ENCODE measurements at regions not wholly inside any gene's neighbourhood (a gene's known extent, or its start where the extent isn't known, plus 50 kb on each side); places are given as distances from the start of the nearest gene placed in this dataset.
"Not testable (repeated sequence)": the region's sequence is repeated elsewhere in the genome, so short reads cannot be mapped to it uniquely, and the experiment has no call there.

GRCh38 chr1:144140243-144140642 is 168.5 kb upstream of the FAM72C start:
- DNase-seq = not testable (repeated sequence)

GRCh38 chr1:144105006-144105405 is 133.2 kb upstream of the FAM72C start:
- DNase-seq = not testable (repeated sequence)

- DNase-seq = peak; percentile 64
These were observed 132.4 kb upstream of the FAM72C start for GRCh38 chr1:144104000-144104677.

GRCh38 chr1:144103156-144103880 is 131.5 kb upstream of the FAM72C start:
- not testable (repeated sequence) for DNase-seq

GRCh38 chr1:144102046-144102745 is 130.4 kb upstream of the FAM72C start:
- DNase-seq = not testable (repeated sequence)

- no peak for DNase-seq
These were observed 129.7 kb upstream of the FAM72C start for GRCh38 chr1:144101397-144102045.

GRCh38 chr1:144077167-144077841 is 105.5 kb upstream of the FAM72C start:
- peak; percentile 53 for DNase-seq

- peak; percentile 5 for DNase-seq
These were observed 104.9 kb upstream of the FAM72C start for GRCh38 chr1:144076646-144077045.

GRCh38 chr1:144070394-144071053 is 98.7 kb upstream of the FAM72C start:
- not testable (repeated sequence) for DNase-seq

- DNase-seq = not testable (repeated sequence)
These were observed 95.3 kb upstream of the FAM72C start for GRCh38 chr1:144067042-144067441.

- not testable (repeated sequence) for DNase-seq
These were observed 94.5 kb upstream of the FAM72C start for GRCh38 chr1:144066071-144066813.

GRCh38 chr1:144065299-144066060 is 93.7 kb upstream of the FAM72C start:
- not testable (repeated sequence) for DNase-seq

- not testable (repeated sequence) for DNase-seq
These were observed 77.6 kb upstream of the FAM72C start for GRCh38 chr1:144049365-144049764.

- not testable (repeated sequence) for DNase-seq
These were observed 74.9 kb upstream of the FAM72C start for GRCh38 chr1:144046645-144047044.

- not testable (repeated sequence) for DNase-seq
These were observed 74.2 kb upstream of the FAM72C start for GRCh38 chr1:144045751-144046546.

- DNase-seq = not testable (repeated sequence)
These were observed 70.5 kb upstream of the FAM72C start for GRCh38 chr1:144042251-144042650.

- not testable (repeated sequence) for DNase-seq
These were observed 68.5 kb upstream of the FAM72C start for GRCh38 chr1:144040293-144040692.

GRCh38 chr1:144034045-144034444 is 62.3 kb upstream of the FAM72C start:
- not testable (repeated sequence) for DNase-seq

GRCh38 chr1:144031550-144031949 is 59.8 kb upstream of the FAM72C start:
- not testable (repeated sequence) for DNase-seq
